ENCODE measurements at regions not wholly inside any gene's neighbourhood (a gene's known extent, or its start where the extent isn't known, plus 50 kb on each side); places are given as distances from the start of the nearest gene placed in this dataset.

GRCh38 chr7:41758321-41758720 is 55.4 kb upstream of the INHBA start:
- H3K27ac ChIP-seq (ENCODE audit: low read depth, low read length) = no peak overlapping the region
- no peaks in the 10 kb centered on the region for H3K27me3 ChIP-seq (ENCODE audit: control insufficient read depth, insufficient read depth, low read length, poor library complexity, severe bottlenecking)
- no peak overlapping the region for H3K4me3 Mint-ChIP-seq
- DNase-seq = no peak
- no peaks in the 10 kb centered on the region for H3K4me1 ChIP-seq (ENCODE audit: control insufficient read depth, insufficient read depth, low read length)
- H3K9me3 Mint-ChIP-seq = peaks cover 79% of the 10 kb centered on the region
- H3K27me3 Mint-ChIP-seq (ENCODE audit: insufficient read depth) = no peaks in the 10 kb centered on the region
- H3K36me3 ChIP-seq (ENCODE audit: control insufficient read depth, insufficient read depth, low read length) = no peaks in the 10 kb centered on the region
- no peak overlapping the region for H3K9ac ChIP-seq (ENCODE audit: extremely low read depth, low read length, poor library complexity, severe bottlenecking)
- H3K4me1 Mint-ChIP-seq = no peaks in the 10 kb centered on the region
- no peak overlapping the region for H3K4me3 ChIP-seq (ENCODE audit: low read length)
- H3K9me3 ChIP-seq (ENCODE audit: control insufficient read depth, low read length) = peaks cover 57% of the 10 kb centered on the region
- H3K36me3 Mint-ChIP-seq (ENCODE audit: low read depth) = no peaks in the 10 kb centered on the region
- no peak overlapping the region for H3K27ac Mint-ChIP-seq
- WGBS, 2 experiments (ENCODE audit: insufficient coverage in 1 of 2, insufficient read length in 1 of 2) = 76% methylated on average over 3 of the region's 3 CpGs; no CpG with 5 or more reads in 1 of the 2 experiments
- no peak for TF ChIP-seq CTCF (conservative IDR thresholded peaks at IDR 0.05)

- peaks cover 84% of the 10 kb centered on the region for H3K9me3 Mint-ChIP-seq
- no peaks in the 10 kb centered on the region for H3K4me1 ChIP-seq (ENCODE audit: control insufficient read depth, insufficient read depth, low read length)
- no peaks in the 10 kb centered on the region for H3K27me3 ChIP-seq (ENCODE audit: control insufficient read depth, insufficient read depth, low read length, poor library complexity, severe bottlenecking)
- H3K9ac ChIP-seq (ENCODE audit: extremely low read depth, low read length, poor library complexity, severe bottlenecking) = no peak overlapping the region
- H3K4me1 Mint-ChIP-seq = no peaks in the 10 kb centered on the region
- peaks cover 73% of the 10 kb centered on the region for H3K9me3 ChIP-seq (ENCODE audit: control insufficient read depth, low read length)
- H3K27ac ChIP-seq (ENCODE audit: low read depth, low read length) = no peak overlapping the region
- TF ChIP-seq CTCF (conservative IDR thresholded peaks at IDR 0.05) = no peak
- H3K4me3 Mint-ChIP-seq = no peak overlapping the region
- no peak for DNase-seq
- no peaks in the 10 kb centered on the region for H3K27me3 Mint-ChIP-seq (ENCODE audit: insufficient read depth)
- no peak overlapping the region for H3K27ac Mint-ChIP-seq
- no peaks in the 10 kb centered on the region for H3K36me3 ChIP-seq (ENCODE audit: control insufficient read depth, insufficient read depth, low read length)
- H3K4me3 ChIP-seq (ENCODE audit: low read length) = peak overlapping the region; percentile 6
- no peaks in the 10 kb centered on the region for H3K36me3 Mint-ChIP-seq (ENCODE audit: low read depth)
- 88 to 100% methylated on average over 1 to 3 of the region's 3 CpGs for WGBS, 2 experiments (ENCODE audit: insufficient coverage in 1 of 2, insufficient read length in 1 of 2)
Observed at GRCh38 chr7:41756650-41757182, 53.8 kb upstream of the INHBA start.

DNA sequence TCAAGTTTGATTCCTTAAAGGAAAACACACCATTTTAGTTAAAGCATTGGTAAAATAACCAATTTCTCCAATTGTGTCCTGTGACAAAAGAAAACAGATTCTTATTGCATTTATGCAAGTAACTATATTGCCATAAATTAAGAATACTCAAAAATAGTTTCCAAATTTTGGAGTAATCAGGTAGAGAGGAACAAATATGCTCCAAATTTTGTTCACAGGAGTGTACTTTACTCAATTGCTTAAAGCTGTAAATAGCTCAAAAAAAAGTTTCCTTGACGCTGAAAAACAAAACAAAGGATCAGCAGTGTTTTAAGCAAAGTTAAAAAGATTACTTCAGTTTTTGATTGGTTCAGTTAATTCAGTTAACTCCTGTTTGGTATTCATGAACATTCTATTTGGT is 52.2 kb upstream of the INHBA start:
- DNase-seq = no peak
- no peak overlapping the region for H3K27ac Mint-ChIP-seq
- no peaks in the 10 kb centered on the region for H3K4me1 ChIP-seq (ENCODE audit: control insufficient read depth, insufficient read depth, low read length)
- no peaks in the 10 kb centered on the region for H3K36me3 ChIP-seq (ENCODE audit: control insufficient read depth, insufficient read depth, low read length)
- no peaks in the 10 kb centered on the region for H3K36me3 Mint-ChIP-seq (ENCODE audit: low read depth)
- H3K4me3 ChIP-seq (ENCODE audit: low read length) = peak overlapping the region; percentile 5
- TF ChIP-seq CTCF (conservative IDR thresholded peaks at IDR 0.05) = no peak
- H3K9ac ChIP-seq (ENCODE audit: extremely low read depth, low read length, poor library complexity, severe bottlenecking) = no peak overlapping the region
- H3K4me3 Mint-ChIP-seq = no peak overlapping the region
- no peaks in the 10 kb centered on the region for H3K4me1 Mint-ChIP-seq
- 85 to 89% methylated on average over 1 of the region's 1 CpG for WGBS, 2 experiments (ENCODE audit: insufficient coverage in 1 of 2, insufficient read length in 1 of 2)
- H3K27me3 ChIP-seq (ENCODE audit: control insufficient read depth, insufficient read depth, low read length, poor library complexity, severe bottlenecking) = no peaks in the 10 kb centered on the region
- no peaks in the 10 kb centered on the region for H3K27me3 Mint-ChIP-seq (ENCODE audit: insufficient read depth)
- H3K9me3 ChIP-seq (ENCODE audit: control insufficient read depth, low read length) = peaks cover 68% of the 10 kb centered on the region
- no peak overlapping the region for H3K27ac ChIP-seq (ENCODE audit: low read depth, low read length)
- peaks cover 76% of the 10 kb centered on the region for H3K9me3 Mint-ChIP-seq

Data from endodermal cell (in vitro differentiated cells).